Natural killer cell treated with Interleukin-12 subunit alpha and Interleukin-12 subunit beta and Interleukin-15 and Interleukin-18, amount 100 ng/mL, for 72 hours (primary cell): ENCODE measurements at regions not wholly inside any gene's neighbourhood (a gene's known extent, or its start where the extent isn't known, plus 50 kb on each side); places are given as distances from the start of the nearest gene placed in this dataset.

Experiments
- ATAC-seq, 2 donors: fragments of 150-1000 bp; cut with Tn5 transposase in 1 of 2; sonication (Bioruptor Pico), chemical (Tn5 transposase) in 1 of 2; 2 replicates each; pipeline ENCODE4 v1.10.0; 2021
- DNase-seq: peaks from one replicate; pipeline ENCODE4 v3.0.0; 2022; ENCODE audit warnings: low spot score
- H3K27ac Mint-ChIP-seq, 2 donors: 1 replicate in 1 of 2; 2 replicates in 1 of 2; pipeline ENCODE4 v1.8.0; 2022; ENCODE audit warnings: mixed read lengths in 2 of 2, mild to moderate bottlenecking in 1 of 2, moderate library complexity in 1 of 2
- H3K27me3 Mint-ChIP-seq, 2 donors: 1 replicate in 1 of 2; 2 replicates in 1 of 2; pipeline ENCODE4 v1.8.0; 2022; ENCODE audit warnings: mixed read lengths in 2 of 2
- H3K36me3 Mint-ChIP-seq: one replicate; pipeline ENCODE4 v1.8.0; 2022; ENCODE audit warnings: mixed read lengths
- H3K4me1 Mint-ChIP-seq, 2 donors: 1 replicate in 1 of 2; 2 replicates in 1 of 2; pipeline ENCODE4 v1.8.0; 2022; ENCODE audit warnings: low read depth in 2 of 2, mixed read lengths in 2 of 2, mild to moderate bottlenecking in 1 of 2
- H3K4me3 Mint-ChIP-seq: one replicate; pipeline ENCODE4 v1.8.0; 2022; ENCODE audit warnings: mixed read lengths
- H3K9me3 Mint-ChIP-seq: 2 replicates; pipeline ENCODE4 v1.8.0; 2022; ENCODE audit warnings: mixed read lengths

DNA sequence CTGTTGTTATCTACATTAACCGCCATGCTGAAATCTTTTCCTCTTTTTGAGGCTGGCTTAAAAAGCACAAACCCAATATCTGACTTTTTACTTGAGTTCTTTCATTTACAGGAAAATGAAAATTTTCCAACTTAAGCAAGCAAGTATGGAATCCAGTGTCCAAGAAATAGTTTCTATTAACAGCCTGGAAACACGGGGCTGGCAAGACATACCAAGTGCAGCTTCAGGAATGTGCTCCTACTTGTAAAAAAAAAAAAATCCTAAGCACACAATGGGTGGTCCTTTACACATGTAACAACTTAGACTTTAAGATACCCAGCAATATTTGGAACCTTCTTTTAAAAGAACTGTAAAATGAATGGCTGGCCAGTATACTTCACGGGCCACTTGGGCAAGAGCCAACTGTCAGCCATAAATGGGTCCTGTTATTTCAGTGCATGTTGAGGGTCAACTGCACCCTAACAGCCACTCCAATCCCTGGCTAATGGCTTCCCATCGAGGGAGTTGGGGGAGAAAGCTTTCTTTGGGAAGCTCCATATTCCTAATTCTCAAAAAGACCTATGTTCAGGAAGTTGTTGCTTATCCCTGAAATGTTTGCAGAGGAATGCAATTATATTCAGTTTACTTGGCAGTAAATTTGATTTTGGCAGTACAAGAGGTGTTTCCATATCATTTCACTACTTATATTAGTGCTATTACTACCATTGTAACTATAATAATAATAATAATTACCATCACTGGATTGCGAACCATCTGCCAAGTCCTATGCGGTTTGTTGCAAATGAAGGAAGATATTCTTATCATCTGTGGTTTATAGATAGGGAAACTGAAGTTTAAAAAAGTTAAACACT lies 236.4 kb upstream of the TMEM72 start:
- no peak overlapping the region for H3K4me3 Mint-ChIP-seq
- H3K4me1 Mint-ChIP-seq: peaks cover 0 to 10% of the 10 kb centered on the region in 2 donors
- H3K27me3 Mint-ChIP-seq: no peaks in the 10 kb centered on the region
- no peaks in the 10 kb centered on the region for H3K36me3 Mint-ChIP-seq
- DNase-seq: no peak
- no peak overlapping the region for H3K27ac Mint-ChIP-seq
- H3K9me3 Mint-ChIP-seq: no peaks in the 10 kb centered on the region
- ATAC-seq: no peak

DNA sequence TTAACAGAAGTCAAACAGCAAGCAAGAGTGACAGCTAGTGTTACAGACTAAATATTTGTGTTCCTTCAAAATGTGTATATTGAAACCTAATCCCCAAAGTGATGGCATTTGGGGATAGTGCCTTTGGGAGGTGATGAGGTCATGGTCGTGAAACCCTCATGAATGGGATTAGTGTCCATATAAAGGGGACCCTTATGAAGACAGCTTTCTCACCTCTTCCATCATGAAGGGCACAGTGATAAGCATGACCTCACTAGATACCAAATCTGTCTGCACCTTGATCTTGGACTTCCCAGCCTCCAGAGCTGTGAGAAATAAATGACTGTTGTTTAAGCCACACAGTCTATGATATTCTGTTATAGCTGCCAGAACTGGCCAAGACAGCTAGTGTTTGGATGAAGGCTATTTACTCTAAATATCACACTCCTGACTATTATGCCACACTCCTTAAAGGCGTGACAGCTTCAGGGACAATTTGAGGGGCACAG lies 235.7 kb upstream of the TMEM72 start:
- H3K9me3 Mint-ChIP-seq: no peaks in the 10 kb centered on the region
- no peaks in the 10 kb centered on the region for H3K27me3 Mint-ChIP-seq

DNA sequence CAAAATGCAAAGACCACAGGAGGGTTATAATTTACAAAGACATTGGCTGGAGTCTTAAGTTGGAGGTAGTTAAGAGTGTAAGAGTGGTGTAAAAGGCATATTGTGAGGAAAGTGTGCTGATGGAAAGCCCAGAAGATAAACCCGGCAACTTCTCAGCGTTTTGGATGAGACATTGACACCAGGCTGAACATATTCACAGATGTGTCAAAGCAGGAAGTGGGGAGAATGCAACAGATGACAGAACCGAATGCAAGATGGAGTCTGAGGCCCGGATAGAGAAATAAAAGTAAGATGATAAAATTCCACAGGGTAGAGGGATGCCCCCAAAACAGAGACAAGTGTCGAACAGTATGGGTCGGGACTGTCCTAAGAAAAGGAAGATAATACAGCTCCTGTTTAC lies 230.4 kb upstream of the TMEM72 start:
- Mint-ChIP-seq H3K4me3 (no peak overlapping the region), H3K27ac (peak overlapping the region in 1 of 2 donors; percentile 75), H3K36me3 (no peaks in the 10 kb centered on the region), H3K27me3 (no peaks in the 10 kb centered on the region), H3K4me1 (peaks cover 0 to 20% of the 10 kb centered on the region in 2 donors), H3K9me3 (no peaks in the 10 kb centered on the region)
- DNase-seq: no peak
- ATAC-seq: peak in 1 of 2 donors; percentile 55

More for the DNA sequence above, 235.7 kb upstream of the TMEM72 start:
- Mint-ChIP-seq H3K27ac (no peak overlapping the region), H3K36me3 (no peaks in the 10 kb centered on the region), H3K4me1 (peaks cover 0 to 10% of the 10 kb centered on the region in 2 donors), H3K4me3 (no peak overlapping the region)
- ATAC-seq: no peak
- no peak for DNase-seq

DNA sequence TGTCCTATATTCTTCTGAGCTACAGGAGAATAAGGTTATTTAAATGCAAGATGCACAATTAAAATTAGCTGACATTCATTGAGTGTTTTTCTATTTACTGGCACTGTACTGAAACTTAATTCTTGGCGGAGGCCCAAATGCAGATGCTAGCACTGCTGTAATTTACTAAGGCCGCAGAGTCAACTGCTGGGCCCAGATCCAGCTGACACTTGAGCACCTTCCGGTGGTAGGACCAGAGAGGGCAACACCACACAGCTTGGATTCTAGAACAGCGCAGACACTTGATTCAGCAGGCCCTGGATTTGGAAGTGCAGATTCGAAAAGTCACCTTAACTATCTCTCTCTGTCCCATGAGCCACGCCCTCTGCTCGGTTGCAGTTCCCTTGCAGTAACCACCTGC lies 228.6 kb upstream of the TMEM72 start:
- Mint-ChIP-seq H3K27ac (no peak overlapping the region), H3K4me3 (no peak overlapping the region), H3K36me3 (no peaks in the 10 kb centered on the region), H3K27me3 (no peaks in the 10 kb centered on the region), H3K9me3 (no peaks in the 10 kb centered on the region), H3K4me1 (peaks cover 0 to 10% of the 10 kb centered on the region in 2 donors)
- no peak for ATAC-seq
- DNase-seq: no peak

- Mint-ChIP-seq H3K4me1 (peaks cover 0 to 10% of the 10 kb centered on the region in 2 donors), H3K27ac (no peak overlapping the region), H3K9me3 (no peaks in the 10 kb centered on the region), H3K27me3 (no peaks in the 10 kb centered on the region), H3K36me3 (no peaks in the 10 kb centered on the region), H3K4me3 (no peak overlapping the region)
- ATAC-seq: no peak
- DNase-seq: no peak
Observed at GRCh38 chr10:44684661-44685060, 226.5 kb upstream of the TMEM72 start.

GRCh38 chr10:44685220-44685619 lies 225.9 kb upstream of the TMEM72 start:
- ATAC-seq (no peak), DNase-seq (no peak)
- Mint-ChIP-seq H3K27ac (no peak overlapping the region), H3K36me3 (no peaks in the 10 kb centered on the region), H3K4me3 (no peak overlapping the region), H3K9me3 (no peaks in the 10 kb centered on the region), H3K4me1 (peaks cover 0 to 10% of the 10 kb centered on the region in 2 donors), H3K27me3 (peaks cover 0 to 5% of the 10 kb centered on the region in 2 donors)

DNA sequence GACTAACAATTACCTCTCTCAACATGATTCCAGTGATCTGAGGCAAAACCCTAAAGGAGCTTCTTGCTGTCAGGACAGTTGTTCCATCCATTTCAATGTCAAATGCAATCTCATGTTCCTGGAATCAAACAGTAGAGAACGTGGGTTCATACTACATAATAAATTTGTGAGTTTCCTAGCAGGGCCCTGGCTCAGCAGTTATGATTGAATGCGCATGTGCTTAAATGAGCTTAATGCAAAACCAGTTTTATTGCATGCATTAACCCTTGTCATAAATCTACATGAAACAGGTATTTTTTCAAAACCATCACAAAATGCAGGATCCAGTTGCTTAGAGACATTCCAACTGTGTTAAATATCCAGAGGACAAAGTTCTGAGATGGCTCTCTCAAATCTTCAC lies 225.4 kb upstream of the TMEM72 start:
- Mint-ChIP-seq H3K27ac (no peak overlapping the region), H3K4me1 (peaks cover 0 to 8% of the 10 kb centered on the region in 2 donors), H3K4me3 (no peak overlapping the region), H3K36me3 (no peaks in the 10 kb centered on the region), H3K9me3 (no peaks in the 10 kb centered on the region), H3K27me3 (peaks cover 0 to 8% of the 10 kb centered on the region in 2 donors)
- ATAC-seq (no peak), DNase-seq (no peak)

GRCh38 chr10:44689368-44689767 lies 221.8 kb upstream of the TMEM72 start:
- DNase-seq (no peak), ATAC-seq (no peak)
- no peaks in the 10 kb centered on the region for H3K4me1 Mint-ChIP-seq
- no peaks in the 10 kb centered on the region for H3K36me3 Mint-ChIP-seq
- no peak overlapping the region for H3K27ac Mint-ChIP-seq
- no peaks in the 10 kb centered on the region for H3K9me3 Mint-ChIP-seq
- peaks cover 0 to 8% of the 10 kb centered on the region in 2 donors for H3K27me3 Mint-ChIP-seq
- no peak overlapping the region for H3K4me3 Mint-ChIP-seq

GRCh38 chr10:44696496-44696895 lies 214.6 kb upstream of the TMEM72 start:
- Mint-ChIP-seq H3K4me3 (no peak overlapping the region), H3K9me3 (peaks cover 4% of the 10 kb centered on the region), H3K36me3 (no peaks in the 10 kb centered on the region), H3K4me1 (no peaks in the 10 kb centered on the region), H3K27me3 (no peaks in the 10 kb centered on the region), H3K27ac (no peak overlapping the region)
- DNase-seq (no peak), ATAC-seq (no peak)

GRCh38 chr10:44697116-44697515 lies 214.0 kb upstream of the TMEM72 start:
- Mint-ChIP-seq H3K36me3 (no peaks in the 10 kb centered on the region), H3K27me3 (no peaks in the 10 kb centered on the region), H3K27ac (no peak overlapping the region), H3K4me3 (no peak overlapping the region), H3K9me3 (peaks cover 4% of the 10 kb centered on the region), H3K4me1 (no peaks in the 10 kb centered on the region)
- DNase-seq: no peak
- no peak for ATAC-seq

DNA sequence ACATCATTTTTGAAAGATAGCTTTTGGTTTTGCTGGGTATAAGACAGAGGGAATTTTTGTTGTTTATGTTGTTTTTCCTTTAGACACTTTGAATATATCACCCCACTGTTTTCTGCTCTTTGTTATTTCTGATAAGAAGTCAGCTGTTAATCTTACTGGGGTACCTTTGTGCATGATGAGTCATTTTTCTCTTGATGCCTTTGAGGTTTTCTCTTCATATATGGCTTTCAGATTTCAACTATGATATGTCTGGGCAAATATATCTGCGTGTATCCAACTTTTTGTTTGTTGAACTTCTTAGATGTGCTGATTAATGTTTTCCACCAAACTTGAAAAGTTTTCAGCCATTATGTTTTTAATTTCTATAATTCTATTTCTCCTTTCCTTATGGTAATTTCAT lies 208.6 kb upstream of the TMEM72 start:
- peaks cover 4% of the 10 kb centered on the region for H3K36me3 Mint-ChIP-seq
- DNase-seq: no peak
- peaks cover 12% of the 10 kb centered on the region for H3K9me3 Mint-ChIP-seq
- H3K27me3 Mint-ChIP-seq: no peaks in the 10 kb centered on the region
- H3K4me3 Mint-ChIP-seq: no peak overlapping the region
- H3K27ac Mint-ChIP-seq: no peak overlapping the region
- no peak for ATAC-seq
- H3K4me1 Mint-ChIP-seq: no peaks in the 10 kb centered on the region

GRCh38 chr10:44703241-44704155 lies 207.6 kb upstream of the TMEM72 start:
- Mint-ChIP-seq H3K27ac (no peak overlapping the region), H3K4me1 (no peaks in the 10 kb centered on the region), H3K27me3 (no peaks in the 10 kb centered on the region), H3K36me3 (peaks cover 4% of the 10 kb centered on the region), H3K4me3 (no peak overlapping the region), H3K9me3 (peaks cover 12% of the 10 kb centered on the region)
- DNase-seq (no peak), ATAC-seq (no peak)

DNA sequence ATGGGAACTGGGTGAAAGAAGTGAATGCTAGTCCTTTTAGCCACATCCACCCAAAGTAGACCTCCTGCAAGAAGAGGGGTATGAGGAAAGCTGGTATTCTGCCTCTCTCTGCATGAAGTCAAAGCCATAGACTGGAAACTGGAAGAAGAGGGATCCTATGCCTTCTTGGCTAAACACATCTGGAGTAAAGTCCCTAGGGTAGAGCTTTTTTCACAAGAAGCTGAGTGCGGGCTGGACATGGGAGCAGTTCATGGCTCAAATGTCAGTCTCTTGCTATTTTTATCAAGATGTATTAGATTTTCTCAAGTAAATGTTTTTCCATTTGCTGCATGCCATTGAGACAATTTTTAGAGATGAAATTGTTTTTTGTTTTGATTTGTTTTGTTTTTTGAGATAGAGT lies 206.5 kb upstream of the TMEM72 start:
- Mint-ChIP-seq H3K27ac (no peak overlapping the region), H3K27me3 (no peaks in the 10 kb centered on the region), H3K9me3 (peaks cover 12% of the 10 kb centered on the region), H3K36me3 (peaks cover 4% of the 10 kb centered on the region), H3K4me1 (no peaks in the 10 kb centered on the region), H3K4me3 (no peak overlapping the region)
- ATAC-seq: no peak
- no peak for DNase-seq

GRCh38 chr10:44706745-44707144 lies 204.4 kb upstream of the TMEM72 start:
- Mint-ChIP-seq H3K4me1 (peaks cover 0 to 6% of the 10 kb centered on the region in 2 donors), H3K36me3 (peaks cover 4% of the 10 kb centered on the region), H3K4me3 (no peak overlapping the region), H3K27me3 (no peaks in the 10 kb centered on the region), H3K9me3 (peaks cover 8% of the 10 kb centered on the region), H3K27ac (no peak overlapping the region)
- no peak for ATAC-seq
- no peak for DNase-seq
